HG03060 (cell line): ENCODE measurements at regions not wholly inside any gene's neighbourhood (a gene's known extent, or its start where the extent isn't known, plus 50 kb on each side); places are given as distances from the start of the nearest gene placed in this dataset.
"Not testable (repeated sequence)": the region's sequence is repeated elsewhere in the genome, so short reads cannot be mapped to it uniquely, and the experiment has no call there.

Experiments
- ATAC-seq: cut with Tn5 transposase; IDR thresholded peaks from one replicate; pipeline ENCODE4 v1.9.1; 2021; ENCODE audit warnings: low read depth, moderate number of reproducible peaks; ENCODE audit not compliant: unreplicated experiment

DNA sequence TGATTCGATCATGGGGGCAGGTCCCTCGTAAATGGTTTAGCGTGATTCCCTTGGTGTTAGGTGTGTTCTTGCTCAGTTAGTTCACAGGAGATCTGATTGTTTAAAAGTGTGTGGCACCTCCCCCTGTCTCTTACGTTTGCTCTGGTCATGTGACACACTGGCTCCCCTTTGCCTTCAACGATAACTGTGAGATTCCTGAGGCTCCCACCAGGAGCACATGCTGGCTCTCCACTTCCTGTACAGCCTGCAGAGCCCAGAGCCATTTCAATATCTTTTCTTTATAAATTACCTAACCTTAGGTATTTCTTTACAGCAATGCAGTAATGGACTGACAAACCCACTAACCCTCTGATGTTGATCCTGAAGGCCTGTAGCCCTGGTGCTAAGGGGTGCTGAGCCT lies 141.9 kb downstream of the FCRL5 start:
- ATAC-seq: no peak

GRCh38 chr1:157409927-157410326 lies 142.4 kb downstream of the FCRL5 start:
- no peak for ATAC-seq

GRCh38 chr1:157407917-157408525 lies 144.3 kb downstream of the FCRL5 start:
- ATAC-seq: no peak

- ATAC-seq: no peak
These were observed 144.9 kb downstream of the FCRL5 start for GRCh38 chr1:157407367-157407766.

DNA sequence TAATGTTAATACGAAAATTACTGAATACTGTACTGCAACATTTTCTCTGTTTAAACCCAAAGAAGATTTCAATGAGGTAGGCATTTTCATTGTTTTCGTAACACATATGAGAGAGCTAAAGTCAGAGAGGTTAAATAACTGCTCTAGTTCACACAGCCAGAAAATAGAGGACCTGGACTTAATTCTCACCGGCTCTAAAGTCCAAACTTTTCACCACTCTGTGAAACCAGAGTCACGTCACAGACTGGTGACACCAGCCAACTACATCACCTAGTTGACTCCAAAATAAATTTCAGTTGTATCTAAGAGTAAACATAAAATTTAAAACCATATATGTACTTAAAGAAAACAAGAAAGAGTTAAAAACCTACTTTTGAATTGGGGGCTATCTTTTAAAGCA lies 146.7 kb downstream of the FCRL5 start:
- ATAC-seq: no peak

- no peak for ATAC-seq
These were observed 147.7 kb downstream of the FCRL5 start for GRCh38 chr1:157404614-157405013.

DNA sequence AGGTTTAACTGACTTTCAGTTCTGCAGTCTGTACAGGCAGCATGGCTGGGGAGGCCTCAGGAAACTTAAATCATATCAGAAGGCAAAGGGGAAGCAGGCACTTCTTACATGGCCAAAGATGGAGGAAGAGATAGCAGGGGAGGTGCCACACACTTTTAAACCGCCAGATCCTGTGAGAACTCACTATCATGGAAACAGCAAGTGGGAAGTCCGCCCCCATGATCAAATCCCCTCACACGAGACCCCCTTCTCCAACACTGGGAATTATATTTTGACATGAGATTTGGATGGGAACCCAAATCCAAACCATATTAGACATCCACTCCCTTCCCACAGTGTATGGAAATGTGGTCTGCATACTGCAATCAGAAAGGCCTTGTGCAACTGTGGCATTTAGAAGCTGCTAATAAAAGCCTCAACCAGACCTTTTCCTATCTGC lies 148.2 kb downstream of the FCRL5 start:
- no peak for ATAC-seq

- ATAC-seq: no peak
These were observed 148.7 kb downstream of the FCRL5 start for GRCh38 chr1:157403608-157404007.

DNA sequence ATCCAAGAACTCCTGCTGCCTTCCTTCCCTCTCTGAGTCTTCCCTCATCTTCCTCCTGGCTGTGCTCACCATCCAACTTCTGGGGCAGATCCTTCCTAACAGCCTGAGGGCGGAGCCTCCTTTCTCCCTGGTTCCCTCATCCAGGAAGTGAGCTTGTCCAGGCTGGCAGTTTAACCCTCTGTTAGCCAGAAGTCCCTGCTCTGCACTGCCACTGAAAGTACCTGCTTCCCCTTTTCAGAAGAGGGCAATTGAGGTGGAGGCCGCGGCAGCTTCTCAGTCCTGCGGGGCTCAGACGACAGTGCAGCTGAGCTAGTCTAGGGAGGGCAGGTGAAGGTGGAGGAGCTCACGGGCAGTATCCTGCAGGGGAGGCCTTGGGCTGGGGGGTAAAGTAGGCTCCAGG lies 149.1 kb downstream of the FCRL5 start:
- no peak for ATAC-seq

GRCh38 chr1:157400766-157401165 lies 151.5 kb downstream of the FCRL5 start:
- ATAC-seq: no peak

DNA sequence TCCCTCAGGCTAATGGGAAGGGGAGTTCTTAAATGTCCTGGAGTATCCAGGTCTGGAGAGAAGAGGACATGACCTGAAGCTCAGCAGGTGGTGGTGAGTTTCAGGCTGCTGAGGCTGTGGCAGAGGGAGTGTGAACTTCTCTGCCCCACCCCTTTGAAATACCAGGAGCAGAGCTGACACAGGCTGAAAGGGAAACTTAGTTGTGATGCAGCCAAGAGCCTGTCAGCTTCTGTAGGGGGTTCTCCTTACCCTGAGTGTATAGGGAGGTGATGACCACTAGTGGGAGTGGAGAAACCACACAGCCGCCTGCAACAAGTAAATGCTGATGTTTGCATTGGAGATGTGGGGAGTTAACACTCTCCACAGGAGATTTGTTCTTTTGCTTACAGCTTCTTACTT lies 152.3 kb downstream of the FCRL5 start:
- ATAC-seq: no peak

DNA sequence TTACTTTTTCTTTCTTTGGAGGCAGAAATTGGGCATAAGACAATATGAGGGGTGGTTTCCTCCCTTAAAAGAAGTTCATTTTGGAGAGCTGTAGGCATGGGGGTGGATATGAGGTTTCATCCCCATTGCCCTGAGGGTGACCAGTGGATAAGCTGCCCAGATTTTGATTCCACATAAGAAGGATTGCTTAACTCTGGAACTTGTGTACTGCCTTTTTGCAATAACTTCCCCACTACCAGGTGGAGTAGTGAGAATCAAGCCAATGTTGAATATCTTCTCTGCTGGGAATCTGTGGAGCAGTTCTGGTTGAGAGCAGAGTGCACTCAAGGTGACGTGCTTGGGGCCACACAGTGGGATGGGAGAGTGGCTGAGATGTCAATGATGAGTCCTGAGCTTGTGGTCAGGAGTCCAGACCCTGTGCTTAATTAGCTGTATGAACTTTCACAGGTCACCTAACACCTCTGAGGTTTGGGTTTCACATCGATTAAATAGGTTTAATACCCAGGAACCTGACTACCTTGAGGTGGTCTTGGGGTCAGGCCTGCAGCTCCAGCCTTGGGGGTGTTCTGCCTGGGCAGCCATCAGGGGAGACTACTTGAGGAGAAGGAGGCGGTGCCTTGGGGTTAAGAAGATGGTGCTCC lies 152.9 kb downstream of the FCRL5 start:
- no peak for ATAC-seq

DNA sequence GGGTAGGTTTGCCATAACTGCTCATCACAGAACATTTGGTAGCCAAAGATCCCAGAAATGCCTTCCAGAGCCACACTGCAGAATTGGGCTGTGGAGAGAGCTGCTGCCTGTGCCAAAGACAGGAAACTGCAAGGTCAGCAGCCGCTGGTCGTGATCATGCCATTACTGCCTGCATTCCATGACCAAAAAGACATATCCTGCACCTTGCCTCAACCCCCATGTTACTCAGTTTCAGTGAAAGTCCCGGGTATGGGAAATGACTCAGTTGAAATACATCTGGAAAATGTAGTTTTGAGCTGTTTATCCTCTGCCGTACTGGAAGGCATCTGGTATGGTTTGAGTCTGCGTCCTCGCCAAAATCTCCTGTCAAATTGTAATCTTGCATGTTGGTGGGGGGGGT lies 161.7 kb downstream of the FCRL5 start:
- ATAC-seq: no peak

DNA sequence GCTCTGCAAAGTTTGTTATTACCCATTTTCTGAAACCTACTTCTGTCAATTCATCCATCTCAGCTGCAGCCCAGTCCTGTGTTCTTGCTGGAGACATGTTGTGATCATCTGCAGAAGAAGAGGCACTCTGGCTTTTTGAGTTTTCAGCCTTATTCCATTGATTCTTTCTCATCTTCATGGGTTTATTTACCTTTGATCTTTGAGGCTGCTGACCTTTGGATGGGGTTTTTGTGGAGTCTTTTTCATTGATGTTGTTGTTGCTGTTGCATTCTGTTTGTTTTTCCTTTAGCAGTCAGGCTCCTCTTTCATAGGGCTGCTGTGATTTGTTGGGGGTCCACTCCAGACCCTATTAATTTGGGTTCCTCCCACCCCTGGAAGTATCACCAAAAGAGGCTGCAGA lies 164.3 kb downstream of the FCRL5 start:
- no peak for ATAC-seq

DNA sequence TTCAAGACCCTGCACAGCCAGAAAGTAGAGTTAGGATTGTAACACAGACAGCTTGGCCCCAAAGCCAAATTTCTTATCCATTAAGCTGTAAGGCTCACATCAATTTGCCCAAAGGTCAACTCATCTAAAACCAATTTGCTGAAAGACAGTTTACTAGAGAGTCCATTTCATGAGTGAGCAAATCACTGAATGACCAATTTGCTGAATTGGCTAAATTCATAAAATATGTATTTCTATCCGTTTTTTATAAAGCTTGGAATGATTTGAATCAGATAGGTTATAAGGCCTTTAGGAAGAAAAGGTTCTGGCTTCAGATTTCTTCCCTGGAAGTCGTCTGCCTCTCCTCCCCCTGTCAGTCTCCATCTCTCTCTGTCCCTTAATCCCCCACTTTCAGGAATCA lies 168.1 kb downstream of the FCRL5 start:
- no peak for ATAC-seq

- ATAC-seq: no peak
These were observed 170.0 kb downstream of the FCRL5 start for GRCh38 chr1:157382351-157382750.

DNA sequence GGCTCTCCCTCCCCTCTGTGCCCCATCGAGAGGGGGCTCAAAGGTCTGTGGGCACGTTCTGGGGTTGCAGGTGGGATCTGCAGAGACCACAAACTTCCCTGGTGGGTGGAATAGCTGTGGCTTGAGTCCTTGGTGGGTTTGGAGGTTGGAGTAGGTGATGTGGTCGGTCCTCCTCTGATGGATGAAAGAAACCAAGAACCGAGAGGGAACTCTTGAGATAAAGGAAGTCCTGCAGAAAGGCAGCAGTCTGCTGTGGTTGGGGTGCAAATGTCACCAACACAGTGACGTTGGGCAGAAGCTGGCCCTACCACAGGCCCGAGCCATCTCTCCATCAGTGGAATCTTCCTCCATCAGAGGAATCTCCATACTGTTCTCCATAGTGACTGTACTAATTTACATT lies 171.8 kb downstream of the FCRL5 start:
- no peak for ATAC-seq

GRCh38 chr1:157377280-157377713 lies 175.0 kb downstream of the FCRL5 start:
- ATAC-seq: not testable (repeated sequence)

GRCh38 chr1:157376681-157377080 lies 175.6 kb downstream of the FCRL5 start:
- ATAC-seq: no peak

DNA sequence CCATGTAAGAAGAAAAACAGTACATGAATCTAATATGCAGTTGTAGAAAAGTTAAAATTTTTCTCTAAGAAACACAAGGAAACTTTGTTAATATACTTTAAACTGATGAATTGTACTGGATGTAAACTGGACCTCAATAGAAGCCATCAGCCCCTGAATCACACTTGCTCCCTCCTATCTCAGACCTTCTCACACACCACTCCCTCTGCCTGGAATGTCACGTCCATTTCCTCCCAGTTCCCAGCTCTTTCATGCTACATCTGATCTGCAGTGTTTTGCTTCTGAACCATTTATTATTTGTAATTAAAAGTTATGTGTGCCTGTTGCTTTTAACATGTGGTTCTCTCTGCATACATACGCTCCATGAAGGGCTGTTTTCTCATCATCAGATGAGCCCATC lies 180.0 kb downstream of the FCRL5 start:
- not testable (repeated sequence) for ATAC-seq

- ATAC-seq: no peak
These were observed 180.5 kb downstream of the FCRL5 start for GRCh38 chr1:157371826-157372225.

- no peak for ATAC-seq
These were observed 181.1 kb downstream of the FCRL5 start for GRCh38 chr1:157371221-157371620.
